Kidney capillary endothelial cell (primary cell): ENCODE measurements at regions not wholly inside any gene's neighbourhood (a gene's known extent, or its start where the extent isn't known, plus 50 kb on each side); places are given as distances from the start of the nearest gene placed in this dataset.
"Not testable (repeated sequence)": the region's sequence is repeated elsewhere in the genome, so short reads cannot be mapped to it uniquely, and the experiment has no call there.

ENCODE experiments used
- DNase-seq: peaks from one replicate; pipeline ENCODE4 v3.0.0-alpha.2; 2018; ENCODE audit warnings: low spot score

- no peak for DNase-seq
Measured at GRCh38 chr14:28121512-28122297, 644.9 kb upstream of the FOXG1 start.

- no peak for DNase-seq
Measured at GRCh38 chr14:28130610-28131284, 635.8 kb upstream of the FOXG1 start.

- DNase-seq, result no peak
Measured at GRCh38 chr14:28138341-28138740, 628.2 kb upstream of the FOXG1 start.

- no peak for DNase-seq
Measured at GRCh38 chr14:28141662-28142061, 624.9 kb upstream of the FOXG1 start.

- DNase-seq, result no peak
Measured at GRCh38 chr14:28142400-28143015, 624.1 kb upstream of the FOXG1 start.

- no peak for DNase-seq
Measured at GRCh38 chr14:28143316-28143715, 623.3 kb upstream of the FOXG1 start.

GRCh38 chr14:28151926-28152325 lies 614.7 kb upstream of the FOXG1 start:
- no peak for DNase-seq

- DNase-seq, result no peak
Measured at GRCh38 chr14:28152453-28153044, 614.0 kb upstream of the FOXG1 start.

- DNase-seq, result no peak
Measured at GRCh38 chr14:28157289-28157869, 609.2 kb upstream of the FOXG1 start.

- DNase-seq, result no peak
Measured at GRCh38 chr14:28157887-28158791, 608.4 kb upstream of the FOXG1 start.

GRCh38 chr14:28161040-28161439 lies 605.5 kb upstream of the FOXG1 start:
- DNase-seq, result no peak

GRCh38 chr14:28163233-28163632 lies 603.4 kb upstream of the FOXG1 start:
- no peak for DNase-seq

- DNase-seq, result no peak
Measured at GRCh38 chr14:28163897-28164296, 602.7 kb upstream of the FOXG1 start.

GRCh38 chr14:28187902-28188830 lies 578.4 kb upstream of the FOXG1 start:
- DNase-seq, result not testable (repeated sequence)

- no peak for DNase-seq
Measured at GRCh38 chr14:28196878-28197277, 569.7 kb upstream of the FOXG1 start.

GRCh38 chr14:28220391-28220790 lies 546.2 kb upstream of the FOXG1 start:
- no peak for DNase-seq

- DNase-seq, result no peak
Measured at GRCh38 chr14:28240909-28241308, 525.7 kb upstream of the FOXG1 start.

GRCh38 chr14:28242895-28243294 lies 523.7 kb upstream of the FOXG1 start:
- no peak for DNase-seq

GRCh38 chr14:28243600-28243999 lies 523.0 kb upstream of the FOXG1 start:
- DNase-seq, result no peak

GRCh38 chr14:28245216-28245615 lies 521.4 kb upstream of the FOXG1 start:
- DNase-seq, result no peak
